K562 (cell line): ENCODE measurements at regions not wholly inside any gene's neighbourhood (a gene's known extent, or its start where the extent isn't known, plus 50 kb on each side); places are given as distances from the start of the nearest gene placed in this dataset.

ENCODE experiments used
- FOXJ2 ChIP-seq: fragments of 200-800 bp; sonication (Bioruptor generic); IDR thresholded peaks from 2 replicates; pipeline ENCODE4 v1.6.1; 2016; ENCODE audit warnings: missing genetic modification characterization, missing compliant biosample characterization
- HNRNPL ChIP-seq: fragments of 200-400 bp; formaldehyde crosslinking; IDR thresholded peaks from 2 replicates; pipeline ENCODE4 v1.6.1; 2017; ENCODE audit warnings: low read depth, mild to moderate bottlenecking, low read length
- KDM2B ChIP-seq: fragments of 250-450 bp; sonication (Bioruptor Pico); IDR thresholded peaks from 2 replicates; pipeline ENCODE4 v1.8.0; 2021; ENCODE audit warnings: mild to moderate bottlenecking, moderate library complexity
- MECOM ChIP-seq: fragments of 250-450 bp; sonication (Bioruptor Pico); IDR thresholded peaks from 2 replicates; pipeline ENCODE4 v1.8.0; 2022; ENCODE audit warnings: inconsistent platforms
- NCOA2 ChIP-seq, 2 experiments: fragments of 450-650 bp; IDR thresholded peaks; 2 replicates each; pipeline ENCODE4 v1.6.1; 2018; ENCODE audit warnings: mild to moderate bottlenecking in 2 of 2, moderate library complexity in 1 of 2; ENCODE audit not compliant: partially characterized antibody in 2 of 2

GRCh38 chr14:58770491-58770982 is 132.8 kb downstream of the DACT1 start:
- TF ChIP-seq HNRNPL, result no peak
- TF ChIP-seq KDM2B (CRISPR knock-in tag), result no peak
- TF ChIP-seq MECOM, result no peak
- TF ChIP-seq NCOA2 (IDR thresholded peaks at IDR 0.05; ENCODE audit: partially characterized antibody in 2 of 2), result no peak
- no peak for TF ChIP-seq FOXJ2 (tag)
